ENCODE measurements at regions not wholly inside any gene's neighbourhood (a gene's known extent, or its start where the extent isn't known, plus 50 kb on each side); places are given as distances from the start of the nearest gene placed in this dataset.

DNA sequence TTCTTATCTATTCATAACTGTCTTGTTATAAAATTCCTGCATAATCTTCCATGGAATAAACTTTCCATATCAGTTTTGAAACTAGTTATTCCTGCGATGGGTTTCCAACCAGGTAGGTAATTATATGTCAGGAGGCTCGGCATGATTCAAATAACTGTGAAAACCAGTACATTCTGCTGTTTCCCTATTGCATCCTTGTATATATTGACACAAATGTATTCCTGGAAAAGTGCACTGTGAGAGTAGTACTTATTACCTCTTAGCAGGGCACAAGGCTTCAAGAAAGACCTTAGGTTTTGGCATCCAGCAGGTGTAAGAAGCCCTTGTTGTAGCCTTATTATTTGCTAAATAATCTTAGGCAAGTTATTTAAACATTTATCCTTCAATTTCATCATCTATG, 1131.3 kb upstream of the ATXN8OS start:
- Histone ChIP-seq H3K27me3 (ENCODE audit: control insufficient read depth, low read length) (no peaks in the 10 kb centered on the region), H3K79me2 (ENCODE audit: control insufficient read depth, low read length) (no peaks in the 10 kb centered on the region), H3K4me3 (ENCODE audit: low read length) (no peak overlapping the region), H3K4me2 (ENCODE audit: low read length) (no peak overlapping the region), H4K20me1 (ENCODE audit: control insufficient read depth, insufficient read depth, low read depth, low read length) (no peaks in the 10 kb centered on the region), H3K4me1 (ENCODE audit: control insufficient read depth, low read length) (no peaks in the 10 kb centered on the region), H3K9me3 (ENCODE audit: control insufficient read depth, insufficient read depth, low read length) (no peaks in the 10 kb centered on the region), H3K27ac (ENCODE audit: low read depth, low read length) (no peak overlapping the region), H3K36me3 (ENCODE audit: control insufficient read depth, low read length) (no peaks in the 10 kb centered on the region), H3K9me2 (replicated peaks; ENCODE audit: control insufficient read depth, low read length) (no peaks in the 10 kb centered on the region), H3F3A (ENCODE audit: control insufficient read depth, insufficient read depth) (no peaks in the 10 kb centered on the region)
- TF ChIP-seq, protein P1, sequence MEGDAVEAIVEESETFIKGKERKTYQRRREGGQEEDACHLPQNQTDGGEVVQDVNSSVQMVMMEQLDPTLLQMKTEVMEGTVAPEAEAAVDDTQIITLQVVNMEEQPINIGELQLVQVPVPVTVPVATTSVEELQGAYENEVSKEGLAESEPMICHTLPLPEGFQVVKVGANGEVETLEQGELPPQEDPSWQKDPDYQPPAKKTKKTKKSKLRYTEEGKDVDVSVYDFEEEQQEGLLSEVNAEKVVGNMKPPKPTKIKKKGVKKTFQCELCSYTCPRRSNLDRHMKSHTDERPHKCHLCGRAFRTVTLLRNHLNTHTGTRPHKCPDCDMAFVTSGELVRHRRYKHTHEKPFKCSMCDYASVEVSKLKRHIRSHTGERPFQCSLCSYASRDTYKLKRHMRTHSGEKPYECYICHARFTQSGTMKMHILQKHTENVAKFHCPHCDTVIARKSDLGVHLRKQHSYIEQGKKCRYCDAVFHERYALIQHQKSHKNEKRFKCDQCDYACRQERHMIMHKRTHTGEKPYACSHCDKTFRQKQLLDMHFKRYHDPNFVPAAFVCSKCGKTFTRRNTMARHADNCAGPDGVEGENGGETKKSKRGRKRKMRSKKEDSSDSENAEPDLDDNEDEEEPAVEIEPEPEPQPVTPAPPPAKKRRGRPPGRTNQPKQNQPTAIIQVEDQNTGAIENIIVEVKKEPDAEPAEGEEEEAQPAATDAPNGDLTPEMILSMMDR (IDR thresholded peaks at IDR 0.05; ENCODE audit: low read depth, low read length, poor library complexity, severe bottlenecking), result no peak
- no peak for TF ChIP-seq EZH2phosphoT487 (IDR thresholded peaks at IDR 0.05; ENCODE audit: borderline replicate concordance, low read length)

DNA sequence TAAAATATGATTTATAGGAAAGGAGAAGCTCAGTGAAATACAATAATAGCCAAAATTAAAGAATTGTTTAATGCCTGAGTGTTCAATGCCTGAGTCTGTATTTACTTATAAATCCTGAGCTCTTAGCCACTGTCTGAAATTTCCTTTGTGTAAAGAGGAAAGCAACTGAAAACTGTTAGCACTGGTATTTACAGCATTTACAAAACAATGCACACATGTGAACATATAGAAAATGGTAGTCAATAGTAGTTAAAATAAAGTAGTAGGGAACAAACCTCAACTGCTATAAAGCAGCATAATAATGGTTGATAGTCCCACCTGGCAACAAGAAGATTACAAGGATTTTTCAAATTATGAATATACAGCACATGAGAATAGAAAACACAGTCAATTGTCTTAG, 1137.1 kb upstream of the ATXN8OS start:
- no peaks in the 10 kb centered on the region for H3K9me2 ChIP-seq (replicated peaks; ENCODE audit: control insufficient read depth, low read length)
- H3K4me3 ChIP-seq (ENCODE audit: low read length), result no peak overlapping the region
- H3K4me1 ChIP-seq (ENCODE audit: control insufficient read depth, low read length), result no peaks in the 10 kb centered on the region
- H4K20me1 ChIP-seq (ENCODE audit: control insufficient read depth, insufficient read depth, low read depth, low read length), result no peaks in the 10 kb centered on the region
- no peak for TF ChIP-seq EZH2phosphoT487 (IDR thresholded peaks at IDR 0.05; ENCODE audit: borderline replicate concordance, low read length)
- TF ChIP-seq, protein P1 (IDR thresholded peaks at IDR 0.05; ENCODE audit: low read depth, low read length, poor library complexity, severe bottlenecking), result no peak
- no peaks in the 10 kb centered on the region for H3K36me3 ChIP-seq (ENCODE audit: control insufficient read depth, low read length)
- H3K79me2 ChIP-seq (ENCODE audit: control insufficient read depth, low read length), result no peaks in the 10 kb centered on the region
- no peaks in the 10 kb centered on the region for H3K27me3 ChIP-seq (ENCODE audit: control insufficient read depth, low read length)
- H3K27ac ChIP-seq (ENCODE audit: low read depth, low read length), result no peak overlapping the region
- no peaks in the 10 kb centered on the region for H3F3A ChIP-seq (ENCODE audit: control insufficient read depth, insufficient read depth)
- H3K9me3 ChIP-seq (ENCODE audit: control insufficient read depth, insufficient read depth, low read length), result no peaks in the 10 kb centered on the region
- H3K4me2 ChIP-seq (ENCODE audit: low read length), result no peak overlapping the region

DNA sequence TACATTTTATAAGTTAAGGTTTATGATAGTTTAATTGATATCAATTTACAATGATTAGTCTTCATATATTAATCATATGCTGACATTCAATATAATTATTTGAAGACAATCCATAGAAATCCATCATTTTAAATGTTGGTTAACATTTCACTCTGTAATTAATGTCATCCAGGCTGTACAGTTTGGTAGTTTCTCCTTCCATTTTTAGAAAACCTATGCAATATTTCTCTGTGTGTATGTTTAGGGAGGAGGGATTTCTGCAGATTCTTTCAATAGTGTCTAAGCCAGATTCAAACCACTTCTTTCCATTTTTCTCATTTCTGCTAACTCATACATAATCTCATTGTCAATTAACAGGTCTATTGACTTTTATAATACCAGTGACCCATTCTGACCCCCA, 1159.0 kb upstream of the ATXN8OS start:
- no peaks in the 10 kb centered on the region for H3K79me2 ChIP-seq (ENCODE audit: control insufficient read depth, low read length)
- no peak overlapping the region for H3K4me3 ChIP-seq (ENCODE audit: low read length)
- TF ChIP-seq EZH2phosphoT487 (IDR thresholded peaks at IDR 0.05; ENCODE audit: borderline replicate concordance, low read length), result no peak
- TF ChIP-seq, protein P1 (IDR thresholded peaks at IDR 0.05; ENCODE audit: low read depth, low read length, poor library complexity, severe bottlenecking), result no peak
- H3K4me1 ChIP-seq (ENCODE audit: control insufficient read depth, low read length), result no peaks in the 10 kb centered on the region
- no peak overlapping the region for H3K27ac ChIP-seq (ENCODE audit: low read depth, low read length)
- H3K9me2 ChIP-seq (replicated peaks; ENCODE audit: control insufficient read depth, low read length), result no peaks in the 10 kb centered on the region
- H3K27me3 ChIP-seq (ENCODE audit: control insufficient read depth, low read length), result no peaks in the 10 kb centered on the region
- H3K4me2 ChIP-seq (ENCODE audit: low read length), result no peak overlapping the region
- no peaks in the 10 kb centered on the region for H3K36me3 ChIP-seq (ENCODE audit: control insufficient read depth, low read length)
- no peaks in the 10 kb centered on the region for H3K9me3 ChIP-seq (ENCODE audit: control insufficient read depth, insufficient read depth, low read length)
- no peaks in the 10 kb centered on the region for H3F3A ChIP-seq (ENCODE audit: control insufficient read depth, insufficient read depth)
- no peaks in the 10 kb centered on the region for H4K20me1 ChIP-seq (ENCODE audit: control insufficient read depth, insufficient read depth, low read depth, low read length)

DNA sequence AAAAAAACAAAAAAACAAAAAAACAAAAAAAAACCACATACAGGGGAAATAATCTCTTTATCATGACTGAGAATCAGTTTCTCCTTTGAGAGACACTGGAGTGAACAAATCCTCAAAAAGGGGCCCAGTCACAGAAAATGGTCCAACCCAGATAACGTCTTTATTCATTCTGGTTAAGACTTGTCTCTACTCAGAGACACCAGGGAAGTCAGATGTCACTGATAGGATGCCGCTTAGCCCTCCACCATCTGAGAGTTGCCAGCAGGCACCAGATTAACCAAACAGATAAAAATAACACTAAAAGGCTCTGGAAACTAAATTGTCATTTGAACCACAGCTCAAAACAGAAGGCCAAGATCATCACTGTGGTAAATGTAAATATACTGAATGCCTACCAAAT, 1163.4 kb upstream of the ATXN8OS start:
- TF ChIP-seq, protein P1 (IDR thresholded peaks at IDR 0.05; ENCODE audit: low read depth, low read length, poor library complexity, severe bottlenecking), result no peak
- no peak for TF ChIP-seq EZH2phosphoT487 (IDR thresholded peaks at IDR 0.05; ENCODE audit: borderline replicate concordance, low read length)
- no peaks in the 10 kb centered on the region for H3K9me3 ChIP-seq (ENCODE audit: control insufficient read depth, insufficient read depth, low read length)
- H3K9me2 ChIP-seq (replicated peaks; ENCODE audit: control insufficient read depth, low read length), result no peaks in the 10 kb centered on the region
- H3K4me1 ChIP-seq (ENCODE audit: control insufficient read depth, low read length), result no peaks in the 10 kb centered on the region
- H3K79me2 ChIP-seq (ENCODE audit: control insufficient read depth, low read length), result no peaks in the 10 kb centered on the region
- H3F3A ChIP-seq (ENCODE audit: control insufficient read depth, insufficient read depth), result no peaks in the 10 kb centered on the region
- H3K4me3 ChIP-seq (ENCODE audit: low read length), result no peak overlapping the region
- H4K20me1 ChIP-seq (ENCODE audit: control insufficient read depth, insufficient read depth, low read depth, low read length), result no peaks in the 10 kb centered on the region
- H3K4me2 ChIP-seq (ENCODE audit: low read length), result no peak overlapping the region
- H3K27ac ChIP-seq (ENCODE audit: low read depth, low read length), result no peak overlapping the region
- H3K36me3 ChIP-seq (ENCODE audit: control insufficient read depth, low read length), result no peaks in the 10 kb centered on the region
- H3K27me3 ChIP-seq (ENCODE audit: control insufficient read depth, low read length), result no peaks in the 10 kb centered on the region

All from DOHH2 (cell line).